HG03460 (cell line): ENCODE measurements at regions not wholly inside any gene's neighbourhood (a gene's known extent, or its start where the extent isn't known, plus 50 kb on each side); places are given as distances from the start of the nearest gene placed in this dataset.
"Not testable (repeated sequence)": the region's sequence is repeated elsewhere in the genome, so short reads cannot be mapped to it uniquely, and the experiment has no call there.

ENCODE experiments used
- ATAC-seq: cut with Tn5 transposase; IDR thresholded peaks from one replicate; pipeline ENCODE4 v1.9.1; 2021; ENCODE audit not compliant: unreplicated experiment

DNA sequence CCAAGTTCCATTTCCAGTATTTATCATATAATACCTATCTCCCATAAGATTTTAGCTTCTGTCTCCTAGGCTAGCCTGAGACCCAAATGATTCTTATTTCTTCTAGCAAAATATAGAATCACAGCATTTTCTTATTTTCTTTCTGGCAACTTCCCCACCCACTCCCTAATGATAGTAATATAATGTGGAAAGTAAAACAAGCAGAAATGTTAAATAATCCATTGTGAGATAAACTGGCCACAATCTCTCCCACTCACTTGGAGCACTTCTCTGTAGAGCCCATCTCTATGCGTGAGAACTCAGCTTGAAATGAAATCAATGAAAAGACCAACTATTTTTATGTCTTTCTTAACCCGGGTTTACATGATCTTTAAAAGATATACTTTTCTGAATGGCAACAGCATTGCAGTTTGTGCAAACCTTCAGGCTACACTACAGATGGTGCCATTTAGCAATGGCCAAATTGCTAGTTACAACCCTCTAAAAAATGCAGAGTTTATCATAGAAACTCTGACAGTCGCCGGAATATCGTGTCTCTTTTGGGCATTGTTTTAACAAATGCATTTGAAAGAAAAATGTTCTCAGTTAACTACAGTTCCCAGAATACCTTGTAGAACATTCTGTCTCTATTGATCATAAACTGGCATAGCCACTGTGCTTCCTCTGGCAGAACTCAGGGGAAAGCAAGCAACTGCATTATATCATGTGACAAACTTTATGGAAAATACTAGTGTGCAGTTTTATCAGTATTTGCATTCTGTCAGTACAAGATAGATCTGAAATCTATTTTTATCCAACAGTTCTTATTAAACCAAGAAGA lies 1407.4 kb upstream of the ZEB2 start:
- no peak for ATAC-seq

GRCh38 chr2:145925591-145925990 lies 1405.7 kb upstream of the ZEB2 start:
- no peak for ATAC-seq

DNA sequence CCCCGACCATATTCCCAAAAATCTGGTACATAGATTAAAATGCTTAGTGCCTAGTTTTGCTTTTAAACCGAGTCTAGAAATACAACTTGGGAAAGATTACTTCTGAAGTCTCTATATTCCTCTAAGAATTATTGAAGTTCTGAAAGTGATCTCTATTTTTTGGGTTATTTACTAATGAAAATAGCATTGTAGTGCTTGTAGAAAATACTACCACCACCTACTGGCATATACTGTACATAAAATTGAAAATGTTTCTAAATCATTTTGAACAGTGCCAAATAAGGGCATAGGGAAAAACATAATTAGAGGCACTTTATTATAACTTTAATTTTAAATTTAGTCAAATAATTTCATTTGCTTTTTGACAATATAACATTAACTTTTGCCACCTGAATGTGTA lies 1399.6 kb upstream of the ZEB2 start:
- no peak for ATAC-seq

DNA sequence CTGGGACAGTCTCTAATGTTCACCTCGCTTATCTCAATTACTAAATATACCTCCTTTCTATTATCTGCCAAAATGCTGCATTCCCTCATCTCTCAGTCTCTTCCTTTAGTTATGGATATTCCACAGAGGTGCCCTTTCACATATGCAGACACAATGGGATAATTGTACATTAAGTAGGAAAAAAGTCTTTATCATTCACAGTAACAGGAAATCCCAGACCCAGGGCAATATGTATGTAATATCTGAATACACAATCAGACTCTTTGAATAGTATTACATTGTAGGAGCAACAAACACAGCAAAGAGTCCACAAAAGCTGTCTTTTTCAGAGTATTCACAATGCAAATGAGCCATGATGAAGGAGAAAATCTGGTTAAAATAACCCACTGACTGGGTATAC lies 1399.0 kb upstream of the ZEB2 start:
- ATAC-seq: no peak

GRCh38 chr2:145916799-145917198 lies 1396.9 kb upstream of the ZEB2 start:
- ATAC-seq: no peak

GRCh38 chr2:145914716-145915115 lies 1394.8 kb upstream of the ZEB2 start:
- no peak for ATAC-seq

- ATAC-seq: no peak
Measured at GRCh38 chr2:145910416-145910815, 1390.5 kb upstream of the ZEB2 start.

GRCh38 chr2:145909766-145910165 lies 1389.8 kb upstream of the ZEB2 start:
- ATAC-seq: no peak

DNA sequence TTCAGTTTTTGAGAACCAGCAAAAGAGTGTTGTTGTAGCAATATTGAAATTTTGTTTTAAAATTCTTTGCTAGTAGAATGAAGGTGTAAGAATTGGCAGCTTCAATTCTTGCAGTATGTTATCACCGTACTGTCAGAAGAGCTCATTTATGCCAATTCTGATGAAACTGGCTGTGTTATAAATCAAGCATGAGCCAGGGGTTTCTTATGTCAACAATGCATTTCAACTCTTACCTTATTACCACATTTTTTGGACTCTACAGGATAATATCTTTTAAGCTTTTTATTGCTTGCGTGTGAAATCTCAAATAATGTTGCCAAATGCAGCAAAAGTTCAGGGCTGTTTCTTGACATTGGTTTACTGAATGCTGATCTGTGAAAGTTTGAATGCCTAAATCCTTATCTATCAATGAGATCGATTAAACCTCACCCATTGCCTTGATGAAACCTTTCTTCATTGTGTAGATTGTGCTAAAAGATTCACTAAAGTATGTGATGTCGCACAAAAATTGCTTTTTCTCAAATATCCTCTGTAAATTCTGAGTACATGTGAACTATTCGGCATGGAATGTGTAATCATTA lies 1389.3 kb upstream of the ZEB2 start:
- no peak for ATAC-seq

DNA sequence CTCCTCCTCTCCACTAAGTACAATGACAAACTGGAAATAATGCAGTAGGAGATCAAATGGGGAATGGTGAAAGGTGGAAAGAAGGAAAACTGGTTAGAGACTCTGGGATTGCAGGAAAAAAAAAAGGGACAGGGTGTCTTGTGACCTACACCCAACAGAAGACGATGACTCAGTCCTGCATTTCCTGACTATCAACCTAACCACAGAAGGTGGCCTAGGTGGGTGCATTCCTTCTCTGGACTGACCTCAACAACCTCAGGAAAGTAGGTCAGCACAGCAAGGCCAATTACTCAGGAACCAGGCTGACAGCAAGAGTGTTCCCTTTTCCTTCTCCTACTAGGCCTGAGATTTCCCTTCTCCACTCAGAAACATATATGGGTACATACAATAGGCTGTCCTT lies 1386.4 kb upstream of the ZEB2 start:
- no peak for ATAC-seq

DNA sequence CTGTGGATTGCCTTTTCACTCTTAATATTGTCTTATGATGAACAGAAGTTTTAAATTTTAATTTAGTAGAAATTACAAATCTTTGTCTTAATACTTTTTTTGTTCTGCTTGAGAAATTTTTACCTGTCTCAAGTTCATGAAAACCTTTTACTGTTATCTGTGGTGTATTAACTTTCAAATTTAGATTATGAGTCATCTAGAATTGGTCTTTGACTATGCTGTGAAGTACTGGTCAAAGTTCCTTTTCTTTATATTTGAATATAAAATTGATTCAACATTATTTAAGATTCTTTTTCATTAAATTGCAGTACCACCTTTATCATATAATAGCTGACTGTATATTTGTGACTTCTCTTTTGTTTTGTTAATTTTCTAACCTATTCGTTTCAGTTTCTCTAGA lies 1385.5 kb upstream of the ZEB2 start:
- no peak for ATAC-seq

DNA sequence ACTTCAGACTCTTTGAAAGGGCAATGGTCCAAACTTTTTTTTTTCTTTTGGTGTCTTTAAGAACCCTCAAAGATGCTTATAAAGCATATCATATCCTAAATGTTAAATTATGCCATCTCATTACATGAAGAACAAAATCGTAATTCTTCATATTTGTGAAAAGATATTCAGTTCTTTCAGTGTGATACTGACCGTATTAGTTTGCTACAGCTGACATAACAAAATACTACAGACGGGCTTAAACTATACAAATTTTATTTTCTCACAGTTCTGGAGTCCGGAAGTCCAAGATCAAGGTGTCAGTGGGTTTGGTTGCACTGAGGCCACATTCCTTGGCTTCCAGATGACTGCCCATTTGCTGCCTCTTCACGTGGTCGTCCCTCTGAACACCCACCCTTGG lies 1377.2 kb upstream of the ZEB2 start:
- ATAC-seq: no peak

GRCh38 chr2:145887915-145888314 lies 1368.0 kb upstream of the ZEB2 start:
- no peak for ATAC-seq

DNA sequence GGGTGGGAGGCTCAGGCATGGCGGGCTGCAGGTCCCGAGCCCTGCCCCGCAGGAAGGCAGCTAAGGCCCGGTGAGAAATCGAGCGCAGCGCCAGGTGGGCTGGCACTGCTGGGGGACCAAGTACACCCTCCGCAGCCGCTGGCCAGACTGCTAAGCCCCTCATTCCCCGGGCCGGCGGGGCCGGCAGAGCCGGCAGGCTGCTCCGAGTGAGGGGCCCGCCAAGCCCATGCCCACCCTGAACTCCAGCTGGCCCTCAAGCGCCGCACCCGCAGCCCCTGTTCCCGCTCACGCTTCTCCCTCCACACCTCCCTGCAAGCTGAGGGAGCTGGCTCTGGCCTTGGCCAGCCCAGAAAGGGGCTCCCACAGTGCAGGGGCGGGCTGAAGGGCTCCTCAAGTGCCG lies 1361.1 kb upstream of the ZEB2 start:
- ATAC-seq: not testable (repeated sequence)

DNA sequence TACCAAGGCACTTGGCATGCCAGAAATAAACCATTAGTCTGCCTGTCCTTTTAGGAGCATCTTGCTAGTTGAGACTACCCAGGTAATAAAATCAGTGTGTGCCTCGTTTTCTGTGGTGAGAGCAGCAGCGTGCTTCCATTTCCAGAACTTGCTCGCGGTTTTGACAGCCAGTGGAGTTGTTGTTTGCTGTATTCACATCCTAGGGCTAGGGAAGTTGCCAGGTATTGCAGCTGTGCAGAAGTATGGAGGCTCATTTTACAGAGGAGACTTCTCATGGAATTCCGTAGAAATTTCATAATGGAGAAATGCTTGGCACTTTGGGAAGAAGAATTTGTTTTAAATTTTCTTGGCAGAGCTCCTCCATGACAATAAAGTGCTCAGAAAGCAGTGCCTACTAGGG lies 1355.1 kb upstream of the ZEB2 start:
- ATAC-seq: no peak

- no peak for ATAC-seq
Measured at GRCh38 chr2:145874466-145874865, 1354.5 kb upstream of the ZEB2 start.

DNA sequence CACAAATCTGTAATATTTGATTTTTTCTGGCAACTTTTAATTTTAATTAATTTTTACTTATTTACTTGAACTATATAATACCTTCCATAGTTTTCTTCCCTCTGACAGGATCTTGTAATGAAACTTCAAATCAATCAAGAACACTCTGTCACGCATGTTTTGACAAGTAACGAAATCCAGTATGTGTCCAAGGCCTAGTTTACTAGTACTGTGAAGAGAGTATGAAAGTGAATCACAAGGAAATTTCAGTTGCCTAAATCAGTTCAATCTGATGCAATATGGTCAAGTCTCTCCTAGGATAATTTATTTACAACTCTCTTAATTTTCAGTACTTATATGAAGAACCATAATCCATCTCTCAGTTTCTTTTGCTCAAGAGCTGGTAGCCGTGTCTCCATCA lies 1344.6 kb upstream of the ZEB2 start:
- ATAC-seq: no peak

- ATAC-seq: no peak
Measured at GRCh38 chr2:145861940-145862339, 1342.0 kb upstream of the ZEB2 start.

DNA sequence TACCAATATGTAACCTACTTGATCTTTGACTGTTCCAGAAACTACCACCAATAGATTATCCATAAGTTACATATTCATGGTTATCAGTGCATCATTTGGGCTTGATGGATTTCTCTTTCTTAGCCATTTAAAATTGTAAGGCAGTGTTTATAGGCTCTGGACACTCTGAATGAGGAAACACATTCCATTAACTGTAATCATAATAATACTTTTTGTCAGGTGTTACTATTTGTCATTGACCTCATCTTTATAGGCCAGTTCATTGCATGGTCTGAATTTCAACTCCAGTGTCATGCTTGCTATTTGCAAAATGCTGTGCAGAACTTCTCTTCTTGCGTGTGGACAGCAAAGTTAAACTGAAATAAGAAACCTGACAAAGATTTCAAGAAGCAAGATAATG lies 1340.2 kb upstream of the ZEB2 start:
- ATAC-seq: no peak

GRCh38 chr2:145855142-145855541 lies 1335.2 kb upstream of the ZEB2 start:
- no peak for ATAC-seq

GRCh38 chr2:145854039-145854755 lies 1334.3 kb upstream of the ZEB2 start:
- no peak for ATAC-seq

GRCh38 chr2:145851730-145852129 lies 1331.8 kb upstream of the ZEB2 start:
- ATAC-seq: no peak
